C4-2B (cell line): ENCODE measurements at regions not wholly inside any gene's neighbourhood (a gene's known extent, or its start where the extent isn't known, plus 50 kb on each side); places are given as distances from the start of the nearest gene placed in this dataset.

Source experiments
- CTCF ChIP-seq: fragments of 450-650 bp; conservative IDR thresholded peaks from 2 replicates; pipeline ENCODE4 v1.5.1; 2017; ENCODE audit warnings: mild to moderate bottlenecking
- ZFX ChIP-seq: fragments of 450-650 bp; IDR thresholded peaks from 2 replicates; pipeline ENCODE4 v1.6.1; 2017

GRCh38 chr5:4221048-4221447, 625.4 kb downstream of the IRX1 start:
- TF ChIP-seq CTCF (no peak), ZFX (no peak)
